ENCODE measurements at regions not wholly inside any gene's neighbourhood (a gene's known extent, or its start where the extent isn't known, plus 50 kb on each side); places are given as distances from the start of the nearest gene placed in this dataset.
A peak's percentile ranks its signal among the peaks of the same experiment; 100 is the strongest.

DNA sequence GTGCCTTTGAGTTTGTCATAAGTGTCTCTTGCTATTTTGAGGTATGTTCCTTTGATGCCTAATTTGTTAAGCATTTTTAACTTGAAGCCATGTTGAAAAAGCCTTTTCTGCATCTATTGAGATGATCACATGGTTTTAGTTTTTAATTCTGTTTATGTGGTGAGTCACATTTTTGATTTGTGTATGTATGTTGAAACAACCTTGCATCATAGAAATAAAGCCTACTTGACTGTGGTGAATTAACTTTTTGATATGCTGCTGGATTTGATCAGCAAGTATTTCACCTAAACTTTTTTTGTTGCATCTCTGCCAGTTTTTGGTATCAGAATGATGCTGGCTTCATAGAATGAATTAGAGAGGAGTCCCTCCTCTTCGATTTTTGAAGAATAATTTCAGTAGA lies 469.7 kb downstream of the CDH2 start:
- peaks cover 0 to 5% (median 1%) of the 10 kb centered on the region in 4 donors for H3K9me3 ChIP-seq (ENCODE audit: control insufficient read depth in 4 of 4, insufficient read depth in 3 of 4, low read length in 3 of 4)
- no peak overlapping the region for H3K9ac ChIP-seq (ENCODE audit: insufficient read depth in 1 of 2, low read length in 2 of 2)
- TF ChIP-seq, protein P1, sequence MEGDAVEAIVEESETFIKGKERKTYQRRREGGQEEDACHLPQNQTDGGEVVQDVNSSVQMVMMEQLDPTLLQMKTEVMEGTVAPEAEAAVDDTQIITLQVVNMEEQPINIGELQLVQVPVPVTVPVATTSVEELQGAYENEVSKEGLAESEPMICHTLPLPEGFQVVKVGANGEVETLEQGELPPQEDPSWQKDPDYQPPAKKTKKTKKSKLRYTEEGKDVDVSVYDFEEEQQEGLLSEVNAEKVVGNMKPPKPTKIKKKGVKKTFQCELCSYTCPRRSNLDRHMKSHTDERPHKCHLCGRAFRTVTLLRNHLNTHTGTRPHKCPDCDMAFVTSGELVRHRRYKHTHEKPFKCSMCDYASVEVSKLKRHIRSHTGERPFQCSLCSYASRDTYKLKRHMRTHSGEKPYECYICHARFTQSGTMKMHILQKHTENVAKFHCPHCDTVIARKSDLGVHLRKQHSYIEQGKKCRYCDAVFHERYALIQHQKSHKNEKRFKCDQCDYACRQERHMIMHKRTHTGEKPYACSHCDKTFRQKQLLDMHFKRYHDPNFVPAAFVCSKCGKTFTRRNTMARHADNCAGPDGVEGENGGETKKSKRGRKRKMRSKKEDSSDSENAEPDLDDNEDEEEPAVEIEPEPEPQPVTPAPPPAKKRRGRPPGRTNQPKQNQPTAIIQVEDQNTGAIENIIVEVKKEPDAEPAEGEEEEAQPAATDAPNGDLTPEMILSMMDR (IDR thresholded peaks at IDR 0.05; ENCODE audit: control extremely low read depth, extremely low read depth) = no peak
- no peaks in the 10 kb centered on the region for H3K36me3 ChIP-seq (ENCODE audit: control insufficient read depth in 4 of 4, insufficient read depth in 4 of 4, low read length in 4 of 4)
- no peak overlapping the region for H3K4me3 ChIP-seq
- DNase-seq = no peak
- H3K27ac ChIP-seq (ENCODE audit: low read depth in 1 of 2, low read length in 1 of 2) = no peak overlapping the region
- peaks cover 0 to 4% (median 0%) of the 10 kb centered on the region in 5 donors for H3K4me1 ChIP-seq (ENCODE audit: control insufficient read depth in 5 of 5, insufficient read depth in 5 of 5, low read length in 5 of 5)
- WGBS, 2 donors = 86 to 88% methylated on average over 1 of the region's 1 CpG
- no peak for ATAC-seq (ENCODE audit: insufficient read depth, low FRiP score)
- H3K27me3 ChIP-seq (ENCODE audit: control insufficient read depth in 3 of 3, insufficient read depth in 3 of 3, low read length in 2 of 3) = no peaks in the 10 kb centered on the region

GRCh38 chr18:27704736-27705361 lies 472.1 kb downstream of the CDH2 start:
- Histone ChIP-seq H3K27me3 (ENCODE audit: control insufficient read depth in 3 of 3, insufficient read depth in 3 of 3, low read length in 2 of 3) (no peaks in the 10 kb centered on the region), H3K4me3 (no peak overlapping the region), H3K27ac (ENCODE audit: low read depth in 1 of 2, low read length in 1 of 2) (no peak overlapping the region), H3K9ac (ENCODE audit: insufficient read depth in 1 of 2, low read length in 2 of 2) (no peak overlapping the region), H3K4me1 (ENCODE audit: control insufficient read depth in 5 of 5, insufficient read depth in 5 of 5, low read length in 5 of 5) (no peaks in the 10 kb centered on the region), H3K9me3 (ENCODE audit: control insufficient read depth in 4 of 4, insufficient read depth in 3 of 4, low read length in 3 of 4) (peaks cover 0 to 5% (median 1%) of the 10 kb centered on the region in 4 donors), H3K36me3 (ENCODE audit: control insufficient read depth in 4 of 4, insufficient read depth in 4 of 4, low read length in 4 of 4) (no peaks in the 10 kb centered on the region)
- ATAC-seq (ENCODE audit: insufficient read depth, low FRiP score) = no peak
- DNase-seq = no peak
- TF ChIP-seq, protein P1 (IDR thresholded peaks at IDR 0.05; ENCODE audit: control extremely low read depth, extremely low read depth) = no peak
- 45 to 53% methylated on average over 3 of the region's 3 CpGs for WGBS, 2 donors

- no peak for ATAC-seq (ENCODE audit: insufficient read depth, low FRiP score)
- Histone ChIP-seq H3K9ac (ENCODE audit: insufficient read depth in 1 of 2, low read length in 2 of 2) (no peak overlapping the region), H3K27ac (ENCODE audit: low read depth in 1 of 2, low read length in 1 of 2) (no peak overlapping the region), H3K4me1 (ENCODE audit: control insufficient read depth in 5 of 5, insufficient read depth in 5 of 5, low read length in 5 of 5) (peaks cover 0 to 3% (median 0%) of the 10 kb centered on the region in 5 donors), H3K4me3 (no peak overlapping the region), H3K27me3 (ENCODE audit: control insufficient read depth in 3 of 3, insufficient read depth in 3 of 3, low read length in 2 of 3) (no peaks in the 10 kb centered on the region), H3K9me3 (ENCODE audit: control insufficient read depth in 4 of 4, insufficient read depth in 3 of 4, low read length in 3 of 4) (no peaks in the 10 kb centered on the region), H3K36me3 (ENCODE audit: control insufficient read depth in 4 of 4, insufficient read depth in 4 of 4, low read length in 4 of 4) (no peaks in the 10 kb centered on the region)
- TF ChIP-seq, protein P1 (IDR thresholded peaks at IDR 0.05; ENCODE audit: control extremely low read depth, extremely low read depth) = no peak
- WGBS, 2 donors = 79 to 81% methylated on average over 3 of the region's 3 CpGs
- DNase-seq = peak in 2 of 3 donors; percentile 44 to 60
These were observed 477.8 kb downstream of the CDH2 start for GRCh38 chr18:27699137-27699536.

- Histone ChIP-seq H3K9me3 (ENCODE audit: control insufficient read depth in 4 of 4, insufficient read depth in 3 of 4, low read length in 3 of 4) (no peaks in the 10 kb centered on the region), H3K4me3 (no peak overlapping the region), H3K27ac (ENCODE audit: low read depth in 1 of 2, low read length in 1 of 2) (no peak overlapping the region), H3K4me1 (ENCODE audit: control insufficient read depth in 5 of 5, insufficient read depth in 5 of 5, low read length in 5 of 5) (peaks cover 0 to 3% (median 0%) of the 10 kb centered on the region in 5 donors), H3K36me3 (ENCODE audit: control insufficient read depth in 4 of 4, insufficient read depth in 4 of 4, low read length in 4 of 4) (no peaks in the 10 kb centered on the region), H3K9ac (ENCODE audit: insufficient read depth in 1 of 2, low read length in 2 of 2) (no peak overlapping the region), H3K27me3 (ENCODE audit: control insufficient read depth in 3 of 3, insufficient read depth in 3 of 3, low read length in 2 of 3) (no peaks in the 10 kb centered on the region)
- TF ChIP-seq, protein P1 (IDR thresholded peaks at IDR 0.05; ENCODE audit: control extremely low read depth, extremely low read depth) = no peak
- no peak for ATAC-seq (ENCODE audit: insufficient read depth, low FRiP score)
- DNase-seq = no peak
- 92 to 98% methylated on average over 2 of the region's 2 CpGs for WGBS, 2 donors
These were observed 480.8 kb downstream of the CDH2 start for GRCh38 chr18:27696148-27696547.

Data from lung (tissue), 11 donors.